Thyroid gland (tissue), 4 donors: ENCODE measurements at regions not wholly inside any gene's neighbourhood (a gene's known extent, or its start where the extent isn't known, plus 50 kb on each side); places are given as distances from the start of the nearest gene placed in this dataset.

Experiments used
- DNase-seq, 2 donors: peaks; one replicate each; pipeline ENCODE4 v3.0.0-alpha.2; 2019
- H3K27ac ChIP-seq, 3 donors: fragments of 200-600 bp; sonication (generic); 1 replicate in 2 of 3; 2 replicates in 1 of 3; pipeline ENCODE4 v1.5.1; 2016 to 2019; ENCODE audit warnings: mild to moderate bottlenecking in 1 of 3, moderate library complexity in 1 of 3
- H3K27me3 ChIP-seq: fragments of 200-600 bp; sonication (generic); one replicate; pipeline ENCODE4 v1.5.1; 2019
- H3K36me3 ChIP-seq, 2 donors: fragments of 200-600 bp; sonication (generic); one replicate each; pipeline ENCODE4 v1.5.1; 2016 to 2019
- H3K4me1 ChIP-seq, 2 donors: fragments of 200-600 bp; sonication (generic); one replicate each; pipeline ENCODE4 v1.5.1; 2017 to 2019
- H3K4me3 ChIP-seq, 3 donors: fragments of 200-600 bp; sonication (generic); replicated peaks in 1 of 3; 1 replicate in 2 of 3; 2 replicates in 1 of 3; pipeline ENCODE4 v1.5.1; 2016; ENCODE audit warnings: mild to moderate bottlenecking in 1 of 3
- H3K9me3 ChIP-seq: fragments of 200-600 bp; sonication (generic); one replicate; pipeline ENCODE4 v1.5.1; 2017
- POLR2A ChIP-seq, 2 donors: fragments of 450-650 bp; IDR thresholded peaks; one replicate each; pipeline ENCODE4 v1.6.1; 2017; ENCODE audit warnings: antibody characterized with exemption in 2 of 2, mild to moderate bottlenecking in 2 of 2, moderate library complexity in 1 of 2
- WGBS, 2 donors: methylation state at CpG; one replicate each; pipeline ENCODE4 v1.1.5; 2017; 5-methylcytosine and 5-hydroxymethylcytosine counted together
- intact Hi-C: fragments of 100-400 bp; cut with DNase I; formaldehyde crosslinking; loops from one replicate; pipeline ENCODE4 v1.15.1; 2023
- TF ChIP-seq, protein P1 (sequence below), 6 experiments: fragments of 200-600 bp in 3 of 6; fragments of 450-650 bp in 3 of 6; sonication (generic) in 3 of 6; IDR thresholded peaks; one replicate each; pipeline ENCODE4 v1.5.1; 2016 to 2019; ENCODE audit warnings: antibody characterized with exemption in 6 of 6, mild to moderate bottlenecking in 2 of 6, inconsistent platforms in 1 of 6, moderate library complexity in 1 of 6

DNA sequence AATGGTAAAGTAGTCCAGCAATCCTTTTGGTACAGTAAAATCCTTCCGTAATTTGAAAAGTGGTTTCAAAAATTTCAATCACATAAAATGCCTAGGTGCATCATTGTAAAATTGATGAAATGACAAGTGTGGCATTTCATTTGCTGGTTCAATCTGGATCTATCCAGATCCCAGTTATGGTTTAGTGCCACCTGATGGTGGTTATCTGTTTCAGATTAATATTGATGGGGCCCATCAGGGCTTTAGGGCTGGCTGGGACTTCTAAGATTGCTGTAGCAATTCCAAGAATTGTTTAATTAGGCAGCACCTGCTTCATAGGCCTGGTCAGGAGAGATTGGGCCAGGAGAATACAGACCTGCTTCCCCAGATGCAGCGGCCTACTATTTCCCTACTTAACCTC is 55.5 kb upstream of the PIK3C3 start:
- Histone ChIP-seq H3K4me1 (no peaks in the 10 kb centered on the region), H3K27me3 (no peaks in the 10 kb centered on the region), H3K27ac (no peak overlapping the region), H3K4me3 (no peak overlapping the region), H3K9me3 (no peaks in the 10 kb centered on the region), H3K36me3 (no peaks in the 10 kb centered on the region)
- 93 to 98% methylated on average over 2 of the region's 2 CpGs for WGBS, 2 donors
- intact Hi-C loops: no loop called here
- TF ChIP-seq POLR2A (IDR thresholded peaks at IDR 0.05): no peak
- TF ChIP-seq, protein P1, sequence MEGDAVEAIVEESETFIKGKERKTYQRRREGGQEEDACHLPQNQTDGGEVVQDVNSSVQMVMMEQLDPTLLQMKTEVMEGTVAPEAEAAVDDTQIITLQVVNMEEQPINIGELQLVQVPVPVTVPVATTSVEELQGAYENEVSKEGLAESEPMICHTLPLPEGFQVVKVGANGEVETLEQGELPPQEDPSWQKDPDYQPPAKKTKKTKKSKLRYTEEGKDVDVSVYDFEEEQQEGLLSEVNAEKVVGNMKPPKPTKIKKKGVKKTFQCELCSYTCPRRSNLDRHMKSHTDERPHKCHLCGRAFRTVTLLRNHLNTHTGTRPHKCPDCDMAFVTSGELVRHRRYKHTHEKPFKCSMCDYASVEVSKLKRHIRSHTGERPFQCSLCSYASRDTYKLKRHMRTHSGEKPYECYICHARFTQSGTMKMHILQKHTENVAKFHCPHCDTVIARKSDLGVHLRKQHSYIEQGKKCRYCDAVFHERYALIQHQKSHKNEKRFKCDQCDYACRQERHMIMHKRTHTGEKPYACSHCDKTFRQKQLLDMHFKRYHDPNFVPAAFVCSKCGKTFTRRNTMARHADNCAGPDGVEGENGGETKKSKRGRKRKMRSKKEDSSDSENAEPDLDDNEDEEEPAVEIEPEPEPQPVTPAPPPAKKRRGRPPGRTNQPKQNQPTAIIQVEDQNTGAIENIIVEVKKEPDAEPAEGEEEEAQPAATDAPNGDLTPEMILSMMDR (IDR thresholded peaks at IDR 0.05): no peak
- DNase-seq: no peak

DNA sequence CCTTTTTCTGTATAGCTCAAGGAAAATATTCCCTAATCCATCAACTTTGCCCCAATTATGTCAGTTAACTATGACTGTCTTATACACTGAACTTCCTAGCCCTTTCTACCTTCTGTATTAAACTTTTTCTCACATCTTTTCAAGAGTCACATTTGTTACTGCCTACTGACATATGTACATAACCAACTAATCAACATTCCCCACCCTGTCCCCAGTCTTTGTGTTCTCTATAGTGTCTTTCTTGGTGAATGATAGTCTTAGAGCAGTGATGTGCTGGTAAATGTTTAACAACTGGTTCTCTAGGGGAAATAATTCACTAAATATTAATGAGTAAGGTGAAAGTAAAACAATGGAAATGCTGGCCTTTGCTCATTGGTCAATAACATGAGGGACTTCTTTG is 61.6 kb upstream of the PIK3C3 start:
- H3K36me3 ChIP-seq: no peaks in the 10 kb centered on the region
- H3K4me3 ChIP-seq: no peak overlapping the region
- H3K4me1 ChIP-seq: no peaks in the 10 kb centered on the region
- no peaks in the 10 kb centered on the region for H3K9me3 ChIP-seq
- TF ChIP-seq POLR2A (IDR thresholded peaks at IDR 0.05): no peak
- TF ChIP-seq, protein P1 (IDR thresholded peaks at IDR 0.05): no peak
- H3K27ac ChIP-seq: no peak overlapping the region
- DNase-seq: no peak
- H3K27me3 ChIP-seq: no peaks in the 10 kb centered on the region
- intact Hi-C loops: no loop called here

DNA sequence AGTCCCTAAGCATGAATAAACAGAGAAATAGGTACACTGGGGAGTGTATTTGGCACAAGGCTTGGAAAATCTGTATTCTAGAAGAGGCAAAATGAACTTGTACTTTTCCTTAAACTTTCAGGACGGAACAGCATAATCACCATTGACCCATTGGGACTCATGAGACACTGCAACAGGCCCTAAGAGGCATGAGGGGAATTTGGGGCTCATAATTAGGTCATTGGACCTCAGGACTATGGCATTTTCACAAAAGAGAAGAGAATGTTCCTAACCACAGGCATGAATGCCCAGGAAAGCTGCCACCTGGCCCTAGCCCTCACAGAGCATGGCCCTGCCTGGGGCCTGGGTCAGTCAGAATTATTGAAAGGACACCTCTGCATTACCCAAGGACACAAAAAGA is 67.9 kb upstream of the PIK3C3 start:
- Histone ChIP-seq H3K9me3 (no peaks in the 10 kb centered on the region), H3K27me3 (no peaks in the 10 kb centered on the region), H3K4me3 (no peak overlapping the region), H3K27ac (no peak overlapping the region), H3K36me3 (no peaks in the 10 kb centered on the region), H3K4me1 (no peaks in the 10 kb centered on the region)
- TF ChIP-seq, protein P1 (IDR thresholded peaks at IDR 0.05): no peak
- TF ChIP-seq POLR2A (IDR thresholded peaks at IDR 0.05): no peak
- intact Hi-C loops: no loop called here
- WGBS, 2 donors: 74 to 88% methylated on average over 1 of the region's 1 CpG
- DNase-seq: no peak

DNA sequence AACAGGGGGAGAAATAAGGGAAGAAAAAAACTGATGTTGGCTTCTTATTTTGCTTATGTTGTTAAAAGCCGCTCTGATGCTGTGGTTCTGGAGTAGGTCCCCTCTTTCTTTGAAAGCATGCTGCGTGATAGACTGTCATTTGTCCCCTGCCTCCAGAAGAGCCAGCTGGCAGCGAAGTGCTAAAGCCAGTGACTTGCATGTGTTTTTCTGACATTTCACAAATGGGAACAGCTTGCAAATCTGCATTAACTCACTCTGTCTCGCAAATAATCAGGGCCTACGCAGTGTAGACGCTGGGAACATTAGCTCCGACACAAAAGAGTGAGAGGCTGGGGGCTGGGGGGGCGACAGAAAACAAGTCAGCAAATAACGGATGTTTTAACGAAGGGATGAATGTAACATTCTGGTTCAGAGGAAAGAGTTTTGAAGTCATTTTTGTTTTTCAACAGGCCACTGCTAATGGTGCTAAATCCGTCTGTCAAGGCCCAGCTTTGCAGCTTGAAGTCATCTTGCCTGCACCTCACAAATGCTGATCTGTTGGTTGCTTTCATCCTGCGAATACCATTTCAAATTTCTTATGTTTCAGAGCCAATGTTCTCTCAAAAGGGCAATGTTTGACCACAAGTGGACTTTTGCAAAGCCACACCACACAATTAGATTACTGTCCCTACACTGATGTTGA is 68.8 kb upstream of the PIK3C3 start:
- Histone ChIP-seq H3K4me1 (no peaks in the 10 kb centered on the region), H3K4me3 (no peak overlapping the region), H3K27ac (no peak overlapping the region), H3K27me3 (no peaks in the 10 kb centered on the region), H3K9me3 (no peaks in the 10 kb centered on the region), H3K36me3 (no peaks in the 10 kb centered on the region)
- intact Hi-C loops: no loop called here
- DNase-seq: no peak
- WGBS, 2 donors: 82 to 85% methylated on average over 12 of the region's 12 CpGs
- TF ChIP-seq POLR2A (IDR thresholded peaks at IDR 0.05): no peak
- TF ChIP-seq, protein P1 (IDR thresholded peaks at IDR 0.05): no peak

DNA sequence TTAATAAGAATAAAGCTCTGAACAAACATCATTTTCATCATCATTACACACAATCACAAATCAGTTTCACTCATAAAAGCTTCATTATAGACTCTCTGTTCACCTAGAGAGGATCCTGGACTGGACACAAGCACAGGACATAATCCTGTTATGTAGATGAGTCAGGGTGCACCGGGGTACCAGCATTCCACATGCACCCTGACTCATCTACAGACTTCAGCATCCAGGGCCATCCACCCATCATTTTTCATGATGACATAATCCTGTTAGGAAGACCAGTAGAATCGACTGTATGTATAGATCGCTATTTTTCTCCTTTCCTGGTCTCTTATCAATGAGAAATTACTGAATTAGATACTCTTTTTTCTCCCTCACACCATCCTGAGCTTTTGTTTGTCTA is 73.7 kb upstream of the PIK3C3 start:
- intact Hi-C loops: no loop called here
- TF ChIP-seq, protein P1 (IDR thresholded peaks at IDR 0.05): no peak
- Histone ChIP-seq H3K4me3 (no peak overlapping the region), H3K4me1 (no peaks in the 10 kb centered on the region), H3K36me3 (no peaks in the 10 kb centered on the region), H3K9me3 (no peaks in the 10 kb centered on the region), H3K27me3 (no peaks in the 10 kb centered on the region), H3K27ac (no peak overlapping the region)
- 84 to 89% methylated on average over 3 of the region's 3 CpGs for WGBS, 2 donors
- DNase-seq: no peak
